ENCODE measurements at regions not wholly inside any gene's neighbourhood (a gene's known extent, or its start where the extent isn't known, plus 50 kb on each side); places are given as distances from the start of the nearest gene placed in this dataset.
"Not testable (repeated sequence)": the region's sequence is repeated elsewhere in the genome, so short reads cannot be mapped to it uniquely, and the experiment has no call there.

GRCh38 chr4:159552979-159553768, 450.3 kb downstream of the RAPGEF2 start:
- no peak for DNase-seq

GRCh38 chr4:159555873-159556272, 453.0 kb downstream of the RAPGEF2 start:
- DNase-seq, result no peak

GRCh38 chr4:159562366-159562765, 459.5 kb downstream of the RAPGEF2 start:
- no peak for DNase-seq

GRCh38 chr4:159563257-159563656, 460.4 kb downstream of the RAPGEF2 start:
- no peak for DNase-seq

GRCh38 chr4:159564615-159565014, 461.7 kb downstream of the RAPGEF2 start:
- no peak for DNase-seq

GRCh38 chr4:159566786-159567185, 463.9 kb downstream of the RAPGEF2 start:
- DNase-seq, result peak; percentile 3

- no peak for DNase-seq
These were observed 474.4 kb downstream of the RAPGEF2 start for GRCh38 chr4:159577241-159577640.

GRCh38 chr4:159582685-159583084, 479.8 kb downstream of the RAPGEF2 start:
- DNase-seq, result no peak

- DNase-seq, result no peak
These were observed 490.1 kb downstream of the RAPGEF2 start for GRCh38 chr4:159592898-159593556.

- no peak for DNase-seq
These were observed 490.8 kb downstream of the RAPGEF2 start for GRCh38 chr4:159593681-159594080.

- no peak for DNase-seq
These were observed 491.7 kb downstream of the RAPGEF2 start for GRCh38 chr4:159594576-159594975.

GRCh38 chr4:159595101-159595500, 492.2 kb downstream of the RAPGEF2 start:
- DNase-seq, result not testable (repeated sequence)

GRCh38 chr4:159598602-159599001, 495.7 kb downstream of the RAPGEF2 start:
- DNase-seq, result no peak

GRCh38 chr4:159600061-159600460, 497.2 kb downstream of the RAPGEF2 start:
- DNase-seq, result no peak

- DNase-seq, result no peak
These were observed 501.9 kb downstream of the RAPGEF2 start for GRCh38 chr4:159604781-159605180.

GRCh38 chr4:159606835-159607234, 504.0 kb downstream of the RAPGEF2 start:
- no peak for DNase-seq

GRCh38 chr4:159607809-159608208, 504.9 kb downstream of the RAPGEF2 start:
- no peak for DNase-seq

- DNase-seq, result no peak
These were observed 505.6 kb downstream of the RAPGEF2 start for GRCh38 chr4:159608436-159608835.

GRCh38 chr4:159632031-159632430, 529.2 kb downstream of the RAPGEF2 start:
- DNase-seq, result no peak

- no peak for DNase-seq
These were observed 536.9 kb downstream of the RAPGEF2 start for GRCh38 chr4:159639671-159640323.

GRCh38 chr4:159649237-159649636, 546.4 kb downstream of the RAPGEF2 start:
- DNase-seq, result no peak

- DNase-seq, result no peak
These were observed 550.0 kb downstream of the RAPGEF2 start for GRCh38 chr4:159652871-159653270.

GRCh38 chr4:159655547-159655946, 552.7 kb downstream of the RAPGEF2 start:
- DNase-seq, result peak; percentile 53

GRCh38 chr4:159669094-159669493, 566.2 kb downstream of the RAPGEF2 start:
- no peak for DNase-seq
